Panc1 (cell line): ENCODE measurements at regions not wholly inside any gene's neighbourhood (a gene's known extent, or its start where the extent isn't known, plus 50 kb on each side); places are given as distances from the start of the nearest gene placed in this dataset.

Experiments
- ATAC-seq: fragments of 200-7000 bp; cut with Tn5 transposase; 2 replicates; pipeline ENCODE4 v1.9.1; 2020; ENCODE audit warnings: mild to moderate bottlenecking, moderate library complexity
- BruUV-seq: library from RNA; stranded (reverse); fragments of 400-500 nt; replicated peaks from 2 replicates; lab custom pipeline; 2021; lab: Mats Ljungman, UMichigan
- CTCF ChIA-PET: fragments of 300-600 bp; sonication (Branson Sonifier 250); formaldehyde crosslinking; loops from one replicate; lab custom pipeline; 2022; ENCODE audit warnings: antibody characterized with exemption; lab: Charles Lee
- POLR2A ChIA-PET: fragments of 300-600 bp; sonication (Branson Sonifier 250); formaldehyde crosslinking; loops from one replicate; lab custom pipeline; 2022; ENCODE audit warnings: antibody characterized with exemption; lab: Charles Lee
- DNase-seq: peaks from one replicate; pipeline ENCODE4 v3.0.0-alpha.2; 2010; ENCODE audit warnings: low read depth, low spot score
- H3K27ac ChIP-seq: 2 replicates; pipeline ENCODE4 v1.5.1; 2011; ENCODE audit warnings: mild to moderate bottlenecking, low read length, inconsistent platforms
- H3K27me3 ChIP-seq: fragments of 200-500 bp; sonication (Bioruptor generic); 2 replicates; pipeline ENCODE4 v1.6.0; 2014; ENCODE audit warnings: low read length, inconsistent platforms; ENCODE audit not compliant: control insufficient read depth, insufficient read depth
- H3K36me3 ChIP-seq: fragments of 200-500 bp; sonication (Bioruptor generic); 2 replicates; pipeline ENCODE4 v1.5.1; 2014; ENCODE audit warnings: inconsistent platforms, mild to moderate bottlenecking, low read length, moderate library complexity; ENCODE audit not compliant: control insufficient read depth, insufficient read depth
- H3K4me1 ChIP-seq: 2 replicates; pipeline ENCODE4 v1.5.1; 2011; ENCODE audit warnings: inconsistent platforms, mild to moderate bottlenecking, low read length, moderate library complexity; ENCODE audit not compliant: control insufficient read depth, insufficient read depth
- H3K4me3 ChIP-seq, 2 experiments: 2 replicates each; pipeline ENCODE4 v1.5.1; 2011 to 2012; ENCODE audit warnings: low read depth in 2 of 2, low read length in 2 of 2, mild to moderate bottlenecking in 2 of 2, inconsistent platforms in 1 of 2, moderate library complexity in 1 of 2
- H3K9me3 ChIP-seq: fragments of 200-500 bp; sonication (Bioruptor generic); 2 replicates; pipeline ENCODE4 v1.5.1; 2014; ENCODE audit warnings: low read depth, mild to moderate bottlenecking, inconsistent platforms, low read length, moderate library complexity; ENCODE audit not compliant: control insufficient read depth, insufficient read depth
- POLR2AphosphoS5 ChIP-seq: IDR thresholded peaks from 2 replicates; pipeline ENCODE4 v1.6.1; 2012; ENCODE audit warnings: mild to moderate bottlenecking, low read depth, low read length, moderate library complexity
- REST ChIP-seq, 2 experiments: IDR thresholded peaks; 2 replicates each; pipeline ENCODE4 v1.6.1; 2011 to 2012; ENCODE audit warnings: low read depth in 2 of 2, control low read depth in 1 of 2, low read length in 1 of 2, mild to moderate bottlenecking in 1 of 2, moderate library complexity in 1 of 2; ENCODE audit not compliant: insufficient read depth in 1 of 2
- SIN3A ChIP-seq: IDR thresholded peaks from 2 replicates; pipeline ENCODE4 v1.6.1; 2012; ENCODE audit warnings: low read depth, mild to moderate bottlenecking, low read length, moderate library complexity, borderline replicate concordance; ENCODE audit not compliant: insufficient read depth
- TCF7L2 ChIP-seq: IDR thresholded peaks from 2 replicates; pipeline ENCODE4 v1.6.1; 2011; ENCODE audit warnings: mild to moderate bottlenecking, low read depth, low read length, inconsistent platforms
- in situ Hi-C: cut with HindIII; loops from 2 replicates; pipeline ENCODE4 v1.10.0; 2016; ENCODE audit warnings: low sequenced_read_pairs, low pct_unique_long_range_greater_than_20kb
- intact Hi-C: fragments of 100-400 bp; cut with micrococcal nuclease; formaldehyde crosslinking; loops from one replicate; pipeline ENCODE4 v1.10.0; 2022; ENCODE audit not compliant: unreplicated experiment
- TF ChIP-seq, protein P1 (sequence below): fragments of 450-650 bp; IDR thresholded peaks from 2 replicates; pipeline ENCODE4 v1.5.1; 2017; ENCODE audit warnings: mild to moderate bottlenecking

DNA sequence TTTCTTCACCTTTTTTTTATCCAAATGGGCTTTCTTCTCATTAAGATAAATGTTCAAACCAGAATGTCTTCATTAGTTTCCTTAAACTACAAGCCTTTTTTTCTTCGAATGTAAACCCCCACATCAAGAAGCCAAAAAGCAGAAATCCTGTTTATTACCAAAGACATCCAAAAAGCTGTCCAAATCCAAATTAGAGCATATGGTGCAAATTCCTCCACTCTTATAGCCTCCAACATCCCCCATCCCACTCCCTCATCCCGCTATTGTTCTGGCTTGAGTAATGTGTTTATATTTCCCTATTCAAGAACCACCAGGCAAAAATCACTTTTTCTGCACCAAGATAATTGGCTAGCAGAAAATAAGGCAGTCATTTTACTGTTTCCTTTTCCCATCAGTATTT lies 315.1 kb upstream of the ADGRL3 start:
- Histone ChIP-seq H3K4me1 (no peaks in the 10 kb centered on the region), H3K4me3 (no peak overlapping the region), H3K27ac (no peak overlapping the region), H3K36me3 (no peaks in the 10 kb centered on the region), H3K9me3 (no peaks in the 10 kb centered on the region), H3K27me3 (no peaks in the 10 kb centered on the region)
- in situ Hi-C loops, result no loop called here
- intact Hi-C loops, result no loop called here
- TF ChIP-seq TCF7L2, result no peak
- TF ChIP-seq, protein P1, sequence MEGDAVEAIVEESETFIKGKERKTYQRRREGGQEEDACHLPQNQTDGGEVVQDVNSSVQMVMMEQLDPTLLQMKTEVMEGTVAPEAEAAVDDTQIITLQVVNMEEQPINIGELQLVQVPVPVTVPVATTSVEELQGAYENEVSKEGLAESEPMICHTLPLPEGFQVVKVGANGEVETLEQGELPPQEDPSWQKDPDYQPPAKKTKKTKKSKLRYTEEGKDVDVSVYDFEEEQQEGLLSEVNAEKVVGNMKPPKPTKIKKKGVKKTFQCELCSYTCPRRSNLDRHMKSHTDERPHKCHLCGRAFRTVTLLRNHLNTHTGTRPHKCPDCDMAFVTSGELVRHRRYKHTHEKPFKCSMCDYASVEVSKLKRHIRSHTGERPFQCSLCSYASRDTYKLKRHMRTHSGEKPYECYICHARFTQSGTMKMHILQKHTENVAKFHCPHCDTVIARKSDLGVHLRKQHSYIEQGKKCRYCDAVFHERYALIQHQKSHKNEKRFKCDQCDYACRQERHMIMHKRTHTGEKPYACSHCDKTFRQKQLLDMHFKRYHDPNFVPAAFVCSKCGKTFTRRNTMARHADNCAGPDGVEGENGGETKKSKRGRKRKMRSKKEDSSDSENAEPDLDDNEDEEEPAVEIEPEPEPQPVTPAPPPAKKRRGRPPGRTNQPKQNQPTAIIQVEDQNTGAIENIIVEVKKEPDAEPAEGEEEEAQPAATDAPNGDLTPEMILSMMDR, result no peak
- TF ChIP-seq REST (IDR thresholded peaks at IDR 0.05; ENCODE audit: insufficient read depth in 1 of 2, low read depth in 2 of 2, low read length in 1 of 2), result no peak
- no peak for TF ChIP-seq SIN3A
- TF ChIP-seq POLR2AphosphoS5, result no peak
- DNase-seq (no peak), ATAC-seq (no peak)
- ChIA-PET POLR2A (no interaction called here), CTCF (no interaction called here)
- BruUV-seq, result no TSS peak

DNA sequence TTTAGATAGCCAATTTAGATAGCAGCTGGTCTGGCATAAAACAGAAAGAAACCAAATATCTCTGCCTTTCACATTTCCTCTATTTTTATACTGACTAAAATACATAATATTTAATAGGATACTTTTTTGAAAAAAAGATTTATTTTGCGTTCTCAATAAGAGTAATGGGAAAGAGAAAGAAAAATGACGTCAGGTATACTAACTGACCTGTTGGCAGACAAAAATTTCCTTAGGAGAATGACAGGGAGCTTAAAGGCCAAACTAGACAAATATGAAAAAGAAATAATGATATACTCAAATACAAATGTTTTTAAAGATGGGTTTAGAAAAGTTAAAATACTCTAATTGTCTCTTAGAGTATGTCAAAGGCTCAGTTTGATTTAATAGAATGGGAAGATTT lies 309.4 kb upstream of the ADGRL3 start:
- CTCF ChIA-PET, result no interaction called here

More for the DNA sequence above, 309.4 kb upstream of the ADGRL3 start:
- no TSS peak for BruUV-seq
- ATAC-seq (no peak), DNase-seq (no peak)
- Histone ChIP-seq H3K36me3 (no peaks in the 10 kb centered on the region), H3K4me3 (no peak overlapping the region), H3K27ac (no peak overlapping the region), H3K9me3 (no peaks in the 10 kb centered on the region), H3K4me1 (no peaks in the 10 kb centered on the region), H3K27me3 (no peaks in the 10 kb centered on the region)
- intact Hi-C loops, result no loop called here
- POLR2A ChIA-PET, result no interaction called here
- TF ChIP-seq TCF7L2 (no peak), REST (IDR thresholded peaks at IDR 0.05; ENCODE audit: insufficient read depth in 1 of 2, low read depth in 2 of 2, low read length in 1 of 2) (no peak), SIN3A (no peak), POLR2AphosphoS5 (no peak)
- TF ChIP-seq, protein P1, result no peak
- in situ Hi-C loops, result no loop called here
